Mesodermal cell (in vitro differentiated cells): ENCODE measurements at regions not wholly inside any gene's neighbourhood (a gene's known extent, or its start where the extent isn't known, plus 50 kb on each side); places are given as distances from the start of the nearest gene placed in this dataset.
"Not testable (repeated sequence)": the region's sequence is repeated elsewhere in the genome, so short reads cannot be mapped to it uniquely, and the experiment has no call there.

Experiments
- H3K27ac ChIP-seq: 2 replicates; pipeline ENCODE4 v1.7.0; 2013; ENCODE audit warnings: mild to moderate bottlenecking, low read depth, low read length, moderate library complexity; ENCODE audit not compliant: severe bottlenecking
- H3K36me3 ChIP-seq: 2 replicates; pipeline ENCODE4 v1.7.1; 2013; ENCODE audit warnings: mild to moderate bottlenecking, low read length, moderate library complexity; ENCODE audit not compliant: control insufficient read depth, insufficient read depth
- H3K4me1 ChIP-seq: one replicate; pipeline ENCODE4 v1.7.1; 2013; ENCODE audit warnings: mild to moderate bottlenecking, low read length; ENCODE audit not compliant: insufficient read depth, control insufficient read depth, poor library complexity, severe bottlenecking
- H3K4me3 ChIP-seq: 2 replicates; pipeline ENCODE4 v1.7.0; 2013; ENCODE audit warnings: low read length, control low read depth, mild to moderate bottlenecking; ENCODE audit not compliant: insufficient read depth, poor library complexity, severe bottlenecking; ENCODE audit errors: extremely low read depth
- H3K9me3 ChIP-seq: 2 replicates; pipeline ENCODE4 v1.7.1; 2013; ENCODE audit warnings: mild to moderate bottlenecking, low read length, moderate library complexity; ENCODE audit not compliant: control insufficient read depth
- WGBS, 2 experiments: methylation state at CpG; one replicate each; pipeline ENCODE4 v1.1.5; 2013; ENCODE audit warnings: missing lambda C conversion rate in 2 of 2; ENCODE audit not compliant: insufficient coverage in 2 of 2; 5-methylcytosine and 5-hydroxymethylcytosine counted together

GRCh38 chr3:153458881-153459280 lies 296.9 kb downstream of the RAP2B start:
- WGBS, 2 experiments, result no CpG with 5 or more reads among the region's 3 CpGs

GRCh38 chr3:153462545-153462944 lies 300.5 kb downstream of the RAP2B start:
- no peaks in the 10 kb centered on the region for H3K9me3 ChIP-seq
- no peak overlapping the region for H3K4me3 ChIP-seq
- no peaks in the 10 kb centered on the region for H3K4me1 ChIP-seq
- no peaks in the 10 kb centered on the region for H3K36me3 ChIP-seq
- H3K27ac ChIP-seq, result no peak overlapping the region
- no CpG with 5 or more reads among the region's 1 CpG for WGBS, 2 experiments

More at GRCh38 chr3:153458881-153459280, 296.9 kb downstream of the RAP2B start:
- Histone ChIP-seq H3K36me3 (no peaks in the 10 kb centered on the region), H3K4me1 (no peaks in the 10 kb centered on the region), H3K4me3 (no peak overlapping the region), H3K9me3 (no peaks in the 10 kb centered on the region), H3K27ac (no peak overlapping the region)

- H3K27ac ChIP-seq, result no peak overlapping the region
- WGBS, 2 experiments, result 90% methylated on average over 2 of the region's 3 CpGs; no CpG with 5 or more reads in 1 of the 2 experiments
- no peaks in the 10 kb centered on the region for H3K4me1 ChIP-seq
- no peaks in the 10 kb centered on the region for H3K36me3 ChIP-seq
- no peaks in the 10 kb centered on the region for H3K9me3 ChIP-seq
- H3K4me3 ChIP-seq, result no peak overlapping the region
Observed at GRCh38 chr3:153463895-153464294, 301.9 kb downstream of the RAP2B start.

GRCh38 chr3:153469162-153469561 lies 307.1 kb downstream of the RAP2B start:
- no peak overlapping the region for H3K4me3 ChIP-seq
- no peaks in the 10 kb centered on the region for H3K36me3 ChIP-seq
- no CpG with 5 or more reads among the region's 1 CpG for WGBS, 2 experiments
- H3K27ac ChIP-seq, result no peak overlapping the region
- no peaks in the 10 kb centered on the region for H3K4me1 ChIP-seq
- no peaks in the 10 kb centered on the region for H3K9me3 ChIP-seq

- H3K27ac ChIP-seq, result no peak overlapping the region
- no peak overlapping the region for H3K4me3 ChIP-seq
- H3K9me3 ChIP-seq, result no peaks in the 10 kb centered on the region
- WGBS, 2 experiments, result 100% methylated on average over 1 of the region's 3 CpGs
- H3K36me3 ChIP-seq, result no peaks in the 10 kb centered on the region
- H3K4me1 ChIP-seq, result no peaks in the 10 kb centered on the region
Observed at GRCh38 chr3:153484842-153485241, 322.8 kb downstream of the RAP2B start.

GRCh38 chr3:153495422-153495821 lies 333.4 kb downstream of the RAP2B start:
- H3K9me3 ChIP-seq, result no peaks in the 10 kb centered on the region
- H3K36me3 ChIP-seq, result no peaks in the 10 kb centered on the region
- no peak overlapping the region for H3K27ac ChIP-seq
- no peak overlapping the region for H3K4me3 ChIP-seq
- no peaks in the 10 kb centered on the region for H3K4me1 ChIP-seq

- no peaks in the 10 kb centered on the region for H3K9me3 ChIP-seq
- no peak overlapping the region for H3K4me3 ChIP-seq
- H3K4me1 ChIP-seq, result no peaks in the 10 kb centered on the region
- no CpG with 5 or more reads among the region's 1 CpG for WGBS, 2 experiments
- H3K36me3 ChIP-seq, result no peaks in the 10 kb centered on the region
- no peak overlapping the region for H3K27ac ChIP-seq
Observed at GRCh38 chr3:153502682-153503081, 340.7 kb downstream of the RAP2B start.

GRCh38 chr3:153503873-153504272 lies 341.8 kb downstream of the RAP2B start:
- no peaks in the 10 kb centered on the region for H3K36me3 ChIP-seq
- no peaks in the 10 kb centered on the region for H3K9me3 ChIP-seq
- 82 to 94% methylated on average over 2 to 3 of the region's 7 CpGs for WGBS, 2 experiments
- H3K27ac ChIP-seq, result no peak overlapping the region
- H3K4me1 ChIP-seq, result no peaks in the 10 kb centered on the region
- no peak overlapping the region for H3K4me3 ChIP-seq

GRCh38 chr3:153506205-153506604 lies 344.2 kb downstream of the RAP2B start:
- H3K4me1 ChIP-seq, H3K27ac ChIP-seq, H3K9me3 ChIP-seq, H3K36me3 ChIP-seq, H3K4me3 ChIP-seq: not testable (repeated sequence)
- whole genome bisulfite sequencing, 2 experiments, result 96% methylated on average over 5 of the region's 13 CpGs; no CpG with 5 or more reads in 1 of the 2 experiments

- H3K27ac ChIP-seq, H3K4me3 ChIP-seq, H3K36me3 ChIP-seq, H3K4me1 ChIP-seq, H3K9me3 ChIP-seq: not testable (repeated sequence)
- 78 to 87% methylated on average over 4 to 8 of the region's 15 CpGs for WGBS, 2 experiments
Observed at GRCh38 chr3:153506686-153507085, 344.7 kb downstream of the RAP2B start.

GRCh38 chr3:153513236-153513635 lies 351.2 kb downstream of the RAP2B start:
- Histone ChIP-seq H3K4me3 (no peak overlapping the region), H3K36me3 (no peaks in the 10 kb centered on the region), H3K9me3 (peaks cover 3% of the 10 kb centered on the region), H3K4me1 (no peaks in the 10 kb centered on the region), H3K27ac (no peak overlapping the region)
- 82 to 83% methylated on average over 1 of the region's 1 CpG for WGBS, 2 experiments

GRCh38 chr3:153528473-153528872 lies 366.4 kb downstream of the RAP2B start:
- H3K4me1 ChIP-seq, result no peaks in the 10 kb centered on the region
- H3K4me3 ChIP-seq, result no peak overlapping the region
- H3K27ac ChIP-seq, result no peak overlapping the region
- H3K36me3 ChIP-seq, result no peaks in the 10 kb centered on the region
- H3K9me3 ChIP-seq, result no peaks in the 10 kb centered on the region
